K562 (cell line): ENCODE measurements at regions not wholly inside any gene's neighbourhood (a gene's known extent, or its start where the extent isn't known, plus 50 kb on each side); places are given as distances from the start of the nearest gene placed in this dataset.

Experiments used
- ATAC-seq: fragments of 200-7000 bp; cut with Tn5 transposase; 3 replicates; pipeline ENCODE4 v1.9.1; 2020; ENCODE audit warnings: moderate library complexity
- BruUV-seq: library from RNA; stranded (reverse); fragments of 400-500 nt; replicated peaks from 2 replicates; lab custom pipeline; 2021; lab: Mats Ljungman, UMichigan
- CTCF ChIA-PET: fragments of 300-600 bp; formaldehyde crosslinking; extraction: SDS; loops from one replicate; lab custom pipeline; 2021; ENCODE audit warnings: low intra/inter-chr PET ratio; lab: Yijun Ruan, JAX
- POLR2A ChIA-PET: fragments of 300-600, 350-650 bp; sonication (Branson Sonifier 250); formaldehyde crosslinking; extraction: SDS; loops from one replicate; lab custom pipeline; 2021; ENCODE audit warnings: antibody characterized with exemption, inconsistent platforms; lab: Yijun Ruan, JAX
- DNase-seq, 4 experiments: peaks; one replicate each; pipeline versions ENCODE4 v3.0.0 to v3.0.0-alpha.2; 2011 to 2018; ENCODE audit warnings: low spot score in 3 of 4, mixed read lengths in 3 of 4; ENCODE audit errors: extremely low read depth in 1 of 4
- FAIRE-seq: peaks from 2 replicates; lab custom pipeline; 2011; peaks lifted over from hg19 to GRCh38; lab: Jason Lieb, UNC
- H2AFZ ChIP-seq: 2 replicates; pipeline ENCODE4 v1.6.0; 2011; ENCODE audit warnings: low read depth, low read length, control low read depth, inconsistent platforms
- H3K27ac ChIP-seq: fragments of 200-600 bp; 3 replicates; pipeline ENCODE4 v1.8.0; 2011; ENCODE audit warnings: low read depth, mild to moderate bottlenecking, control low read depth, inconsistent platforms, low read length, moderate library complexity, mixed read lengths; ENCODE audit errors: extremely low read depth
- H3K27me3 ChIP-seq, 2 experiments: fragments of 300-600 bp in 1 of 2; 2 replicates in 1 of 2; 3 replicates in 1 of 2; pipeline versions ENCODE4 v1.6.0 to v1.8.0; 2011; ENCODE audit warnings: inconsistent platforms in 2 of 2, low read length in 2 of 2, mild to moderate bottlenecking in 1 of 2, mixed read lengths in 1 of 2, moderate library complexity in 1 of 2; ENCODE audit not compliant: control insufficient read depth in 2 of 2, insufficient read depth in 2 of 2
- H3K36me3 ChIP-seq: fragments of 300-600 bp; 3 replicates; pipeline ENCODE4 v1.8.0; 2011; ENCODE audit warnings: mild to moderate bottlenecking, low read length, inconsistent platforms; ENCODE audit not compliant: control insufficient read depth, insufficient read depth
- H3K4me1 ChIP-seq, 2 experiments: fragments of 200-600 bp in 1 of 2; replicated peaks in 1 of 2; 2 replicates in 1 of 2; 3 replicates in 1 of 2; pipeline versions ENCODE4 v1.5.1 to v1.8.0; 2011; ENCODE audit warnings: inconsistent platforms in 2 of 2, low read length in 2 of 2, mild to moderate bottlenecking in 1 of 2, mixed read lengths in 1 of 2, moderate library complexity in 1 of 2; ENCODE audit not compliant: control insufficient read depth in 2 of 2, insufficient read depth in 2 of 2
- H3K4me2 ChIP-seq: 2 replicates; pipeline ENCODE4 v1.6.1; 2011; ENCODE audit warnings: low read length, control low read depth, inconsistent platforms, mixed read lengths; ENCODE audit not compliant: insufficient read depth
- H3K4me3 ChIP-seq: fragments of 200-600 bp; sonication (generic), shearing (Covaris generic); 2 replicates; pipeline ENCODE4 v1.5.1; 2016; ENCODE audit warnings: control low read depth, inconsistent platforms
- H3K79me2 ChIP-seq: fragments of 200-600 bp; 3 replicates; pipeline ENCODE4 v1.8.0; 2011; ENCODE audit warnings: low read length, inconsistent platforms; ENCODE audit not compliant: control insufficient read depth, insufficient read depth
- H3K9ac ChIP-seq, 2 experiments: 2 replicates each; pipeline versions ENCODE4 v1.6.0 to v1.6.1; 2011; ENCODE audit warnings: low read depth in 2 of 2, low read length in 2 of 2, control low read depth in 1 of 2, inconsistent platforms in 1 of 2, mild to moderate bottlenecking in 1 of 2, mixed read lengths in 1 of 2; ENCODE audit not compliant: insufficient read depth in 1 of 2
- H3K9me1 ChIP-seq: one replicate; pipeline ENCODE4 v1.6.0; 2011; ENCODE audit warnings: inconsistent platforms, mild to moderate bottlenecking, low read length, moderate library complexity; ENCODE audit not compliant: control insufficient read depth, insufficient read depth
- H3K9me3 ChIP-seq: replicated peaks from 2 replicates; pipeline ENCODE4 v1.5.1; 2011; ENCODE audit warnings: low read depth, low read length, inconsistent platforms; ENCODE audit not compliant: control insufficient read depth, insufficient read depth
- H4K20me1 ChIP-seq: replicated peaks from 2 replicates; pipeline ENCODE4 v1.6.1; 2011; ENCODE audit warnings: low read length, inconsistent platforms, mixed read lengths; ENCODE audit not compliant: control insufficient read depth, insufficient read depth
- CCNT2 ChIP-seq: IDR thresholded peaks from 2 replicates; pipeline ENCODE4 v1.6.1; 2011; ENCODE audit warnings: borderline replicate concordance, low read depth, mild to moderate bottlenecking, moderate library complexity, mixed read lengths, low read length; ENCODE audit not compliant: insufficient read length; ENCODE audit errors: extremely low read depth
- FUS ChIP-seq: fragments of 200-400 bp; formaldehyde crosslinking; optimal IDR thresholded peaks from 2 replicates; pipeline ENCODE3; 2017; ENCODE audit warnings: low read depth, low read length
- HMG20B ChIP-seq: fragments of 250-450 bp; sonication (Bioruptor Pico); IDR thresholded peaks from 2 replicates; pipeline ENCODE4 v1.5.0; 2021; ENCODE audit warnings: mild to moderate bottlenecking
- HMGN3 ChIP-seq: IDR thresholded peaks from 2 replicates; pipeline ENCODE4 v1.6.1; 2011; ENCODE audit warnings: borderline replicate concordance, low read depth, mild to moderate bottlenecking, mixed read lengths, low read length; ENCODE audit not compliant: insufficient read length; ENCODE audit errors: extremely low read depth
- HSF4 ChIP-seq: fragments of 250-450 bp; sonication (Bioruptor Pico); IDR thresholded peaks from 2 replicates; pipeline ENCODE4 v2.1.2; 2022; ENCODE audit warnings: mild to moderate bottlenecking, moderate library complexity, borderline replicate concordance
- NFATC3 ChIP-seq: fragments of 450-650 bp; IDR thresholded peaks from 2 replicates; pipeline ENCODE4 v1.6.1; 2017; ENCODE audit warnings: mild to moderate bottlenecking
- SAFB ChIP-seq: fragments of 200-400 bp; formaldehyde crosslinking; IDR thresholded peaks from 2 replicates; pipeline ENCODE4 v1.6.1; 2017; ENCODE audit warnings: low read depth, low read length, borderline replicate concordance
- TARDBP ChIP-seq: fragments of 450-650 bp; IDR thresholded peaks from 2 replicates; pipeline ENCODE4 v1.6.1; 2016
- TBP ChIP-seq: optimal IDR thresholded peaks from 2 replicates; pipeline ENCODE3; 2011; ENCODE audit warnings: low read depth, low read length, improper control_type of control experiment
- YY1 ChIP-seq, 3 experiments: IDR thresholded peaks; 2 replicates each; pipeline ENCODE4 v1.6.1; 2011; ENCODE audit warnings: low read length in 2 of 3, mild to moderate bottlenecking in 2 of 3, moderate library complexity in 2 of 3, borderline replicate concordance in 1 of 3, control low read depth in 1 of 3, low read depth in 1 of 3; ENCODE audit not compliant: insufficient read depth in 3 of 3, insufficient replicate concordance in 2 of 3, control insufficient read depth in 1 of 3, insufficient read length in 1 of 3; ENCODE audit errors: extremely low read depth in 1 of 3
- ZNF174 ChIP-seq: fragments of 250-450 bp; sonication (Bioruptor Pico); IDR thresholded peaks from 2 replicates; pipeline ENCODE4 v1.4.0; 2020; ENCODE audit warnings: mild to moderate bottlenecking
- ZNF561 ChIP-seq: fragments of 450-650 bp; formaldehyde crosslinking; conservative IDR thresholded peaks from 2 replicates; pipeline ENCODE4 v1.4.0; 2020; ENCODE audit warnings: mild to moderate bottlenecking, moderate library complexity
- ZNF589 ChIP-seq: fragments of 200-800 bp; sonication (Bioruptor generic); IDR thresholded peaks from 2 replicates; pipeline ENCODE4 v1.6.1; 2016; ENCODE audit warnings: low read depth, missing genetic modification characterization, missing compliant biosample characterization
- ZNF696 ChIP-seq: fragments of 250-450 bp; sonication (Bioruptor Pico); conservative IDR thresholded peaks from 2 replicates; pipeline ENCODE4 v1.4.0; 2020; ENCODE audit warnings: mild to moderate bottlenecking, moderate library complexity
- WGBS: fragments of 100-300 bp; shearing (Covaris generic); methylation state at CpG from one replicate; pipeline ENCODE4 v1.1.6; 2016; ENCODE audit warnings: low coverage, mixed read lengths; ENCODE audit not compliant: insufficient coverage; ENCODE audit errors: missing lambda C conversion rate; 5-methylcytosine and 5-hydroxymethylcytosine counted together
- in situ Hi-C: fragments of 300-500 bp; cut with MboI; formaldehyde crosslinking; loops from 4 replicates; pipeline ENCODE4 v1.15.0; 2018; ENCODE audit warnings: inconsistent platforms, mixed read lengths
- intact Hi-C: fragments of 100-400 bp; cut with micrococcal nuclease; formaldehyde crosslinking; loops from 2 replicates; pipeline ENCODE4 v1.14.2; 2022
- TF ChIP-seq, protein P1 (sequence below): fragments of 250-450 bp; sonication (Bioruptor Pico); IDR thresholded peaks from 2 replicates; pipeline ENCODE4 v1.8.0; 2022; ENCODE audit warnings: moderate library complexity, mild to moderate bottlenecking, inconsistent platforms

DNA sequence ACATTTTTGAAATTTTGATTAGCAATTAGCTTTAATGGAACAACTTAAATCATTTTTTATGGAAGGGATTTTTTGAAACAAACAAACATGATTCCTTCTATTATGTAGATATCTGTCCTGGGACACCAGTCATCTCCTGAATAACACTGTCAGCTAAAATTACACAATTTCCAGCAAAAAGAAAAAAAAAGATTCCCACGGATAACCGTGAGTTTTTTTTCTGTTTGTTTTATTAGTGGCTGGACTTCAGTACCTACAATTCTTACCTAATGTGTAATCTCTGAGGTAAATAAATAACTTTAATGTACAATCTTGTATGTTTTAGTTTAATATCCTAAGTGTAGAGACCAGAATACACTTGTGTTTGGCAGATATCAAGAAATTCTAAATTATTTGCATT, 126.6 kb upstream of the KYNU start:
- intact Hi-C loops: no loop called here

DNA sequence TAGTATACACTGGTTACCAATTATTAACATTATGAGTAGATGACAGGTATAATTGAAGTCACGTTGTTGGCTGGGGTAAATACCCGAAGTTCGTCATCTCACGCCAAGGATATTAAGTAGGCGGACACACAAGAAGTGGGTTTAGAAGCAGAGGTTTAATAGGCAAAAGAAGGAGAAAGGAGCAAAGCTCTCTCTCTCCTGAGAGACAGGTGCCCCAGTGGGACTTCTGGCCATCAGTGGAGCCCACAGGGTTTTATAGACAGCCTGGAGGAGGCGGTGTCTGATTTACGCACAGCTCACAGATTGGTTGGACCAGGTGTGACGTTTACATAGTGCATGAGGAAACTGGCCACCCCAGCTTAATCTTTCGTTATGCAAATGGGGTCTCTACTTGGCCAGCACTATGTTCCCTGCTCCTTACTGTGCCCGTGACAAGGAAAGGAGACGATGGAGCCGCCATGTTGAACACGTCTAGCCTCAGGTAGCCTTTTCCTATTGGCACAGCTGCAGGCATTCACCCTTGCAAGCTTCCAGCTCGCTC, 128.8 kb upstream of the KYNU start:
- ChIA-PET POLR2A (interaction anchor here (1.1 kb wide), 1 partner anchor 13 kb away, joined by 3 read pairs; no protein-coding TSS in a partner anchor), CTCF (no interaction called here)
- Histone ChIP-seq H3K79me2 (no peaks in the 10 kb centered on the region), H3K27me3 (no peaks in the 10 kb centered on the region), H3K4me3 (no peak overlapping the region), H3K4me1 (no peaks in the 10 kb centered on the region), H3K9ac (peak overlapping the region in 1 of 2 experiments; percentile 15; a peak in 1 of 4 replicates), H3K27ac (peak overlapping the region; percentile 56; the same call in 1 of the 3 replicates), H3K4me2 (no peak overlapping the region), H4K20me1 (no peaks in the 10 kb centered on the region), H3K9me3 (peaks cover 3% of the 10 kb centered on the region; the same call in 1 of the 2 replicates), H3K9me1 (no peaks in the 10 kb centered on the region), H3K36me3 (no peaks in the 10 kb centered on the region), H2AFZ (peak overlapping the region; percentile 75; the same call in 1 of the 2 replicates)
- no TSS peak for BruUV-seq
- peak in 2 of 4 experiments; percentile 17 to 79 for DNase-seq
- in situ Hi-C loops: no loop called here
- intact Hi-C loops: loop anchor here (5.0 kb wide), 1 partner anchor 66 kb away; no protein-coding TSS in a partner anchor
- FAIRE-seq: no peak
- peak; percentile 86 for ATAC-seq
- WGBS: 8% methylated on average over 14 of the region's 14 CpGs
- TF ChIP-seq NFATC3 (no peak), CCNT2 (no peak), YY1 (IDR thresholded peaks at IDR 0.05; ENCODE audit: borderline replicate concordance in 1 of 3, control insufficient read depth in 1 of 3, extremely low read depth in 1 of 3, insufficient read depth in 3 of 3, insufficient read length in 1 of 3, insufficient replicate concordance in 2 of 3, low read depth in 1 of 3, low read length in 2 of 3) (peak in 1 of 3 experiments; percentile 44), HSF4 (CRISPR knock-in tag) (no peak), ZNF696 (CRISPR knock-in tag) (no peak), ZNF174 (CRISPR knock-in tag) (no peak), TARDBP (no peak)
- TF ChIP-seq, protein P1, sequence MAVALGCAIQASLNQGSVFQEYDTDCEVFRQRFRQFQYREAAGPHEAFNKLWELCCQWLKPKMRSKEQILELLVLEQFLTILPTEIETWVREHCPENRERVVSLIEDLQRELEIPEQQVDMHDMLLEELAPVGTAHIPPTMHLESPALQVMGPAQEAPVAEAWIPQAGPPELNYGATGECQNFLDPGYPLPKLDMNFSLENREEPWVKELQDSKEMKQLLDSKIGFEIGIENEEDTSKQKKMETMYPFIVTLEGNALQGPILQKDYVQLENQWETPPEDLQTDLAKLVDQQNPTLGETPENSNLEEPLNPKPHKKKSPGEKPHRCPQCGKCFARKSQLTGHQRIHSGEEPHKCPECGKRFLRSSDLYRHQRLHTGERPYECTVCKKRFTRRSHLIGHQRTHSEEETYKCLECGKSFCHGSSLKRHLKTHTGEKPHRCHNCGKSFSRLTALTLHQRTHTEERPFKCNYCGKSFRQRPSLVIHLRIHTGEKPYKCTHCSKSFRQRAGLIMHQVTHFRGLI (CRISPR knock-in tag): no peak

More for the DNA sequence above, 126.6 kb upstream of the KYNU start:
- no peak overlapping the region for H3K9ac ChIP-seq
- H3K27ac ChIP-seq: no peak overlapping the region
- H3K4me2 ChIP-seq: no peak overlapping the region
- no peak overlapping the region for H2AFZ ChIP-seq
- no peak for DNase-seq
- BruUV-seq: TSS peak; percentile 26
- FAIRE-seq: no peak
- POLR2A ChIA-PET: interaction anchor here (1.3 kb wide), 1 partner anchor 9 kb away, joined by 3 read pairs; no protein-coding TSS in a partner anchor
- no peak overlapping the region for H3K4me3 ChIP-seq
- no peaks in the 10 kb centered on the region for H3K27me3 ChIP-seq
- in situ Hi-C loops: no loop called here
- no peak for ATAC-seq
- H3K9me3 ChIP-seq: peaks cover 3% of the 10 kb centered on the region; the same call in 1 of the 2 replicates
- H4K20me1 ChIP-seq: no peaks in the 10 kb centered on the region
- H3K9me1 ChIP-seq: no peaks in the 10 kb centered on the region
- H3K79me2 ChIP-seq: no peaks in the 10 kb centered on the region
- WGBS: 0% methylated on average over 2 of the region's 2 CpGs
- no peaks in the 10 kb centered on the region for H3K36me3 ChIP-seq
- H3K4me1 ChIP-seq: no peaks in the 10 kb centered on the region
- TF ChIP-seq FUS (no peak), TBP (no peak), HMGN3 (no peak), HMG20B (CRISPR knock-in tag) (no peak), ZNF589 (CRISPR knock-in tag) (no peak), ZNF561 (CRISPR knock-in tag) (no peak), SAFB (no peak)
- TF ChIP-seq, all 486 proteins: peak for 0
- CTCF ChIA-PET: no interaction called here
